Activated naive CD4-positive, alpha-beta T cell treated with Interleukin-2 at 50 U/mL for 16 hours (primary cell): ENCODE measurements at regions not wholly inside any gene's neighbourhood (a gene's known extent, or its start where the extent isn't known, plus 50 kb on each side); places are given as distances from the start of the nearest gene placed in this dataset.

Experiments
- DNase-seq: peaks from one replicate; pipeline ENCODE4 v3.0.0-alpha.2; 2020

DNA sequence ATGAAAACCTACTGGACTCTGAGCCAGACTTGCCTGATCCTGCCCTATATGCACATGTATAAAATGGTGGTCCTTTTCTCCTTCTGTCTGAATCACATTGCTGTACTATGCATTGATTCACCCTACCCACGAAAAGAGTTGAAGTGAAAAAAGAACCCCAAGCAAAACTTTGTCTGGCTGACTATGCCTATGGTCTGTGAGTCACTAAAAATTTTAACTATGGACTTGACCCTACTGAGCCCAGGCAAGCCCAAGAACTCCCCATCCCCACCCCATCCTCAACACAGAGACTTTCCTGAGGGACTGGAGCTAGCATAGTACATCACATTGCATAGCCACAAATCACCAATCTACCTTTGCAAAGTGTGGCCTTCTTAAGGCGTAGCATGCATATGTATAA is 116.6 kb upstream of the TENM3 start:
- DNase-seq, result no peak

GRCh38 chr4:182133033-182133432 is 110.2 kb upstream of the TENM3 start:
- no peak for DNase-seq

- DNase-seq, result no peak
These were observed 108.9 kb upstream of the TENM3 start for GRCh38 chr4:182134261-182134660.

DNA sequence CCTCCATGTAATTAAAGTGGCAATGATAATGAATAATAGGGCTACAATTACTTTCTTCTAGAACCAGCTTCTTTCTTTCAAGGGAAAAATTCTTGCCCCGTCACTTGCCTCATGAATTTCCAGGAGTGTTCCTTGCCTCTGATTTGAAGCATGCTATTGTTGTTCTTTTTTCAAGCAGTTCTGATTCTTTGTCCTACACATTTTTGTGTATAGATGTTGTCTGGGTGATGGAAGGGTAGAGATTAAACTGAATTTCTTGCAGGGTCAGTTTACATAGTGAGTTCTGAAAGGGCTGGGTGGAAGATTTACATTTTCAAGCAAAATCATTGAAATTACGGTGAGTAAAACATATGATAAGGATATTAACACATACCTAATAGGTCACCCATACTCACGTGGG is 107.0 kb upstream of the TENM3 start:
- DNase-seq, result no peak

GRCh38 chr4:182137343-182137742 is 105.9 kb upstream of the TENM3 start:
- no peak for DNase-seq

GRCh38 chr4:182139491-182139890 is 103.7 kb upstream of the TENM3 start:
- no peak for DNase-seq

- no peak for DNase-seq
These were observed 102.7 kb upstream of the TENM3 start for GRCh38 chr4:182140547-182140946.

DNA sequence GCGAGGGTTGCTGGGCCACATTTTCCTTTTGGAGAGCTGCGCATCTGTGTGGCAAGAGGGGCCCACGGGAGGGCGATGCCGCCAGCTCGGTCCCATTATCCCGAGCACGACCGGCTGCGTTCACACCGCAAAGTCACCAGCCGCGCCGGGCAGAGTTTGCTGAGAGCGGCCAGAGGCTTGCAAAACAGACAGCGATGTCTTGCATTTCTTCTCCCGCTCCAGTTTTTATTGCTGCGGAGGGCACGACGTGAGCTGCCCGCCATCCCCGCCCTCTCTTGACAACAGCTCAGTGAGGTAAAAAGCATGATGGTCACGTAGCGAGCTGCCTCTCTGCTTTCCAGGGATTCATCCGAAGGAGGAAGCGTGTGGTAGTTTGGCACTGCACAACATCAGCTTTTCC is 102.1 kb upstream of the TENM3 start:
- DNase-seq, result no peak

DNA sequence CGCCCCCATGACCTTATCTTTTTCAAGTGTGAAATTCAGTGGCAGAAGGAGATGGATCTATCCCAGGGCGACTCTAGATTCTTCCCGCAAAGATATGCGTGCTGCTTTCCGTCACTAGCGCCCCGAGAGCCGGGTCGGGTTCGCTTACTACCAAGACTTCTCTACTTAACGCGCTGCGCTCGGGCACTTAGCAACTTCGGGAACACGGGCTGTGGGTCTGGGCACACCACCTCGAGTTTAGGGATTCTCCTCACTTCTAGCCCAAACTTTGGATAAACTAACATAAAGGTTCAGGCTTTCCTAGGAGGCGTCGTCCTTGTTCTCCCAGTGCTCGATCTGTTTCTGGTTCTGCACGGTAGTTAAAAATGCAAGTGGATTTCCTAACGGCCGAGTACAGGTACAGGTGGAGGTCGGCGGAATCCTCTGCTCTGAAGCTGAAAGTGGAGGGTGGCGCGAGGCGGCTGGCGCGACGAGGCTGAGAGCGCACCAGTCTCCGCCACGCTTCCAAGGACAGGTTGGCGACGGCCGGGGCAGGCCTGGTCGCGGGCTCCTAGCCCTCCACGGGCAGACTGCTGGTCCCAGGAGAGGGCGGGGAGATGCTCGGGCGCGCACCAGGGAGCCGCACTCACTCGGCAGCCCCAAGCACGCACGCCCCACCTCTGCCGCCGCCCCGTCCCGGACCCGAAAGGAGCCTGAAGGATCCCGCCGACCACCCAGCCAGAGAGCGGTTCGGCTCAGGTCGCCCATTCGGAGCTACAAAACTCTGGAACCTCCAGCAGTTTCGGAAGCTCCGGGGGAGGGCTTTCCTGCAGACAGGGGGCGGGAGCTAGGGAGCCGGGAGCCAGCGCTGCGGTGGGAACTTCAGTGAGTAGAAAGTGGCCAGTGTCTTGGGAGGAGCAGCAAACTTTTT is 100.8 kb upstream of the TENM3 start:
- no peak for DNase-seq

DNA sequence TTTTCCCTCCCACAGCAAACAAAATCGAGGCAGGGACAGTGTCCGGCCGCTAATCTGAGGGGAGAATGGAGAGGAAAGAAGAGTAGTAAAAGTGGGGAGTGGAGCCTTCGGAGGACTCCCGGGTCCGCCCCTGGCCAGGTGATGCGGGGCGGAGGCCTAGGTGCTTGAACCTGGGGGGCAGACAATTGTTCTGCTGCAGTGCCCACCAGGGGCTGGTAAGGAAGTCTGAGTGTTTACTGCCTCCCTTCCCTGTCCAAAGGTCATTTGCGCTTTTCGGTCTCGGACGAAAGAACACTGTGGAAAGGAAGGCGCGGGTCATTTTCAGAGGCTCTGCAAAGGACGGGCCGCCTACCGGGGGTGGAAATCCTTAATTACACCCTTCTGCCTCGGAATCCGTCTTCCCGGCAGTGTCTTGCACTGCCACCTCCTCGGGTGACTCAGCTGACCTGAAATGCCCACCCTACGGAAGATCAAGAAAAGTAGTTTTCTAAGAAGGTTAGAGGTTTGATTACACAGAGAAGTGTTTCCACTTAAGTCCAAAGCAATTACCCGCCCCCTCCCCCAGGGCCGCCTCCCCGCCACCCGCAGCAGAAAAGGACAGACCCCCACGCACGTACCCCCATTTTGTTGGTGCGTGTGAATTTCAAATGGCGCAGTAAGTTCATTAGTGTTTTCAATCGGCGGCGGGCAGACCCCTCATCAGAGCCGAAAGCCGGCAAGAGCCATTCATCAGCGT is 99.9 kb upstream of the TENM3 start:
- no peak for DNase-seq

GRCh38 chr4:182143822-182144625 is 99.2 kb upstream of the TENM3 start:
- DNase-seq, result no peak

DNA sequence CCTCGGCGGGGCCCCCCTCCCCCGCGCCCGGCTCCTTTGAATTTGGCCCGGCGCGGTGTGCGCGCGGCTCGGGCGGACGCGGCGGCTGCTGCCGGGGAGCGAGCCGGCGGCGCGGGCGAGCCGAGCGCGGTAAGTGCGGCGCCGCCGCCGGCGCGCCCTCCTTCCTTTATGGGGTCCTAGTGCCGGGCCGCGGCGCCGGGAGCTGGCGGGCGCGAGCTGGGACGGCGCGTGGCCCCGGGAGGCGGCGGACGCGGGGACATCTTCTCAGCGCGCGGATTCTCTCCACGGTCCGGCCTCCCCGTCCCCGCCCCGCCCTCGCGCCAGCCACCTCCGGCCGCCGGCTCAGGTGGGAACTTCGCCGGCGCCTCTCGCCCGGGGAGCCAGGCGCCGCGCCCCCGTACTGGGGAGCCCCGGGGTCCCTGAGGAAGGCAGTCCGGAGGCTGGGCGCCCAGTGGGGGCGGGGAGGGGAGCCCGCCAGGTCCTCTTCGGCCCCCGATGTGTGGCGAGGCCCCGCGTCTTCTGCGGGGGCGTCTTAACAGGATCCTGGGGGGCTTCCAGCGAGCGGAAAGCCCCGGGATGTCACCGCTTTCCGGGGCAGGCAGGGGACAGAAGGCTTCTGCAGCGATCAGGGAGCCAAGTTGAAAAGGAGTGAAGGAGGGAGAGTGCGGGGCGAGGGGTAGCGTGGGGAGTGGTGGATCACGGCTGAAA is 98.4 kb upstream of the TENM3 start:
- DNase-seq, result no peak

- DNase-seq, result no peak
These were observed 97.8 kb upstream of the TENM3 start for GRCh38 chr4:182145334-182145905.

- no peak for DNase-seq
These were observed 95.8 kb upstream of the TENM3 start for GRCh38 chr4:182147391-182147790.

- no peak for DNase-seq
These were observed 92.6 kb upstream of the TENM3 start for GRCh38 chr4:182150645-182151044.

DNA sequence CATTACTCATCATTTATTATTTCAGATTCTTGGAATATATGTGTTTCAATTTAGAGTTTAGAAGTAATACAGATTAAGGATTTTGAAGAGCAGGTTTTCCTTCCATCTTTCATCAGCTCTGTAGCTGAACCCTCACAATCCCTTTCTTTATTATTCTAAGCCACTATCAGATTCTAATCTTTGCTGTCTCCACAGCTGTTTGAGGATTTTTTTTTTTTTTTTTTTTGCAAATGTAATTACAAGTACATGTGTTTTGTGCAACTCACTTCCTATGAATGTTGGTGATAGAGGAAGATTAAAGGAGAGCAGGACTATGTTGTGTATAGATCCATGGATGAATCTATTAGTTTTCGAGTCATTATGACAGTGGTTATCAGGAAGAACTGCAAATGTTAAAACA is 87.4 kb upstream of the TENM3 start:
- DNase-seq, result no peak

DNA sequence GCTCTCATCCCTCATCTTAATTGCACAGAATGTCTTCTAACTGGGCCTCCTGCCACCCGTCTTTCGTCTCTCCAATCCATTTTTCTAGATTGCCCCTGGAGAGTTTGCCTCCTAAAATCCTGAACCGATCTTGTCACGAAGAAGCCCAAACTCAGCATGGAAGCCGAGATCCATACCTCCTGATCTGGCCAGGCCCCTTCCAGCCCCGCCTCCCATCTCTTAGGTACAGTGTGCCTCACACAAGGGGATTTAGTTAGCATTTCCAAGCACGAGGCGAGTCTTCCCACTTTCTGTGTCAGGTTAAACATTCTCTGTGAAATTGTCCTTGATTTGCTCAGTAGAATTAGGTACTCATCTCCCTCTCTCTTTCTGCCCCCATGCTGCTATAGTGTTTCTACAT is 80.0 kb upstream of the TENM3 start:
- no peak for DNase-seq

GRCh38 chr4:182169572-182169971 is 73.6 kb upstream of the TENM3 start:
- no peak for DNase-seq

- no peak for DNase-seq
These were observed 73.2 kb upstream of the TENM3 start for GRCh38 chr4:182169987-182170386.

GRCh38 chr4:182170417-182170935 is 72.7 kb upstream of the TENM3 start:
- no peak for DNase-seq

DNA sequence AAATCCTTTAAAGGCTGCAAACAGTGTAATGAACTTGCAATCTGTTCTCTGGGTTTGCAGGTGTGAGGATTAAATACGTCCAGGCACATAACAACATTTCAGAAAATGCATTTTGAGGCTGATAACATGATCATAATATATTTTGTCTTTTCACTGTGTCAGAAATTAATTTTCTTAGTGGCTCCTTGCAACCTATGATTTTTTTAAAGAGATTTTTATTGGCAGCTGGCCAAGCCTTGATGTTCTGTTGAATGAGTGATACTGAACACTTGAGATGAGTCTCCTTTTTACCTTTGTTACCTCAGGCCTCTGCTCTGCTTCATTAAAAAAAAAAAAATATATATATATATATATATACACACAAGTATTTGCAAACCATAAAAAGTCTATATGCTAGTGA is 68.2 kb upstream of the TENM3 start:
- DNase-seq, result no peak
